IPS-18a (cell line): ENCODE measurements at regions not wholly inside any gene's neighbourhood (a gene's known extent, or its start where the extent isn't known, plus 50 kb on each side); places are given as distances from the start of the nearest gene placed in this dataset.

ENCODE experiments used
- H3K27ac ChIP-seq: one replicate; pipeline ENCODE4 v1.5.1; 2013; ENCODE audit warnings: low read length
- H3K27me3 ChIP-seq: one replicate; pipeline ENCODE4 v1.6.1; 2013; ENCODE audit warnings: mild to moderate bottlenecking, low read length; ENCODE audit not compliant: control insufficient read depth, insufficient read depth
- H3K36me3 ChIP-seq: one replicate; pipeline ENCODE4 v1.6.1; 2013; ENCODE audit warnings: low read depth, low read length; ENCODE audit not compliant: control insufficient read depth
- H3K4me1 ChIP-seq: one replicate; pipeline ENCODE4 v1.6.1; 2013; ENCODE audit warnings: low read depth, low read length; ENCODE audit not compliant: control insufficient read depth
- H3K4me3 ChIP-seq: one replicate; pipeline ENCODE4 v1.5.1; 2013; ENCODE audit warnings: low read length
- H3K9ac ChIP-seq: one replicate; pipeline ENCODE4 v1.6.1; 2013; ENCODE audit warnings: mild to moderate bottlenecking, low read length, moderate library complexity
- H3K9me3 ChIP-seq: one replicate; pipeline ENCODE4 v1.6.1; 2013; ENCODE audit warnings: low read depth, low read length; ENCODE audit not compliant: control insufficient read depth

- no peak overlapping the region for H3K9ac ChIP-seq
- no peak overlapping the region for H3K27ac ChIP-seq
- H3K9me3 ChIP-seq, result no peaks in the 10 kb centered on the region
- no peaks in the 10 kb centered on the region for H3K36me3 ChIP-seq
- H3K4me1 ChIP-seq, result peaks cover 9% of the 10 kb centered on the region
- no peaks in the 10 kb centered on the region for H3K27me3 ChIP-seq
- H3K4me3 ChIP-seq, result no peak overlapping the region
Measured at GRCh38 chr5:89735082-89735481, 674.5 kb downstream of the CETN3 start.

- Histone ChIP-seq H3K27me3 (no peaks in the 10 kb centered on the region), H3K9me3 (no peaks in the 10 kb centered on the region), H3K36me3 (no peaks in the 10 kb centered on the region), H3K4me3 (no peak overlapping the region), H3K27ac (peak overlapping the region; percentile 78), H3K4me1 (peaks cover 9% of the 10 kb centered on the region), H3K9ac (peak overlapping the region; percentile 27)
Measured at GRCh38 chr5:89733772-89734171, 675.8 kb downstream of the CETN3 start.

GRCh38 chr5:89729623-89730301 lies 679.8 kb downstream of the CETN3 start:
- H3K27me3 ChIP-seq, result no peaks in the 10 kb centered on the region
- no peaks in the 10 kb centered on the region for H3K36me3 ChIP-seq
- no peaks in the 10 kb centered on the region for H3K9me3 ChIP-seq
- no peak overlapping the region for H3K9ac ChIP-seq
- no peak overlapping the region for H3K27ac ChIP-seq
- peaks cover 9% of the 10 kb centered on the region for H3K4me1 ChIP-seq
- H3K4me3 ChIP-seq, result no peak overlapping the region

- peaks cover 9% of the 10 kb centered on the region for H3K4me1 ChIP-seq
- no peak overlapping the region for H3K4me3 ChIP-seq
- no peaks in the 10 kb centered on the region for H3K27me3 ChIP-seq
- no peak overlapping the region for H3K9ac ChIP-seq
- H3K9me3 ChIP-seq, result no peaks in the 10 kb centered on the region
- H3K27ac ChIP-seq, result no peak overlapping the region
- H3K36me3 ChIP-seq, result no peaks in the 10 kb centered on the region
Measured at GRCh38 chr5:89728750-89729149, 680.8 kb downstream of the CETN3 start.

GRCh38 chr5:89728134-89728533 lies 681.4 kb downstream of the CETN3 start:
- peaks cover 6% of the 10 kb centered on the region for H3K4me1 ChIP-seq
- H3K4me3 ChIP-seq, result no peak overlapping the region

GRCh38 chr5:89724379-89725095 lies 685.0 kb downstream of the CETN3 start:
- H3K4me1 ChIP-seq, result no peaks in the 10 kb centered on the region
- H3K9ac ChIP-seq, result no peak overlapping the region
- no peaks in the 10 kb centered on the region for H3K36me3 ChIP-seq
- H3K27ac ChIP-seq, result no peak overlapping the region
- H3K4me3 ChIP-seq, result no peak overlapping the region
- H3K27me3 ChIP-seq, result no peaks in the 10 kb centered on the region
- H3K9me3 ChIP-seq, result no peaks in the 10 kb centered on the region

More at GRCh38 chr5:89728134-89728533, 681.4 kb downstream of the CETN3 start:
- no peaks in the 10 kb centered on the region for H3K27me3 ChIP-seq
- no peak overlapping the region for H3K27ac ChIP-seq
- H3K9ac ChIP-seq, result no peak overlapping the region
- no peaks in the 10 kb centered on the region for H3K9me3 ChIP-seq
- no peaks in the 10 kb centered on the region for H3K36me3 ChIP-seq

GRCh38 chr5:89723907-89724306 lies 685.6 kb downstream of the CETN3 start:
- H3K27ac ChIP-seq, result no peak overlapping the region
- no peaks in the 10 kb centered on the region for H3K4me1 ChIP-seq
- H3K9ac ChIP-seq, result no peak overlapping the region
- no peak overlapping the region for H3K4me3 ChIP-seq
- no peaks in the 10 kb centered on the region for H3K9me3 ChIP-seq
- H3K27me3 ChIP-seq, result no peaks in the 10 kb centered on the region
- H3K36me3 ChIP-seq, result no peaks in the 10 kb centered on the region

- no peaks in the 10 kb centered on the region for H3K36me3 ChIP-seq
- H3K4me3 ChIP-seq, result no peak overlapping the region
- H3K27ac ChIP-seq, result no peak overlapping the region
- H3K9me3 ChIP-seq, result no peaks in the 10 kb centered on the region
- H3K27me3 ChIP-seq, result no peaks in the 10 kb centered on the region
- H3K9ac ChIP-seq, result no peak overlapping the region
- no peaks in the 10 kb centered on the region for H3K4me1 ChIP-seq
Measured at GRCh38 chr5:89722538-89722937, 687.0 kb downstream of the CETN3 start.

GRCh38 chr5:89721931-89722330 lies 687.6 kb downstream of the CETN3 start:
- no peak overlapping the region for H3K27ac ChIP-seq
- H3K27me3 ChIP-seq, result no peaks in the 10 kb centered on the region
- H3K9ac ChIP-seq, result no peak overlapping the region
- H3K36me3 ChIP-seq, result no peaks in the 10 kb centered on the region
- no peaks in the 10 kb centered on the region for H3K9me3 ChIP-seq
- no peaks in the 10 kb centered on the region for H3K4me1 ChIP-seq
- H3K4me3 ChIP-seq, result no peak overlapping the region

- Histone ChIP-seq H3K4me1 (no peaks in the 10 kb centered on the region), H3K27ac (no peak overlapping the region), H3K4me3 (no peak overlapping the region), H3K27me3 (no peaks in the 10 kb centered on the region), H3K9me3 (no peaks in the 10 kb centered on the region), H3K36me3 (no peaks in the 10 kb centered on the region), H3K9ac (no peak overlapping the region)
Measured at GRCh38 chr5:89721353-89721752, 688.2 kb downstream of the CETN3 start.

- Histone ChIP-seq H3K9me3 (peaks cover 4% of the 10 kb centered on the region), H3K27ac (no peak overlapping the region)
Measured at GRCh38 chr5:89712134-89712700, 697.3 kb downstream of the CETN3 start.

More at GRCh38 chr5:89712134-89712700, 697.3 kb downstream of the CETN3 start:
- Histone ChIP-seq H3K9ac (no peak overlapping the region), H3K36me3 (no peaks in the 10 kb centered on the region), H3K27me3 (no peaks in the 10 kb centered on the region), H3K4me1 (no peaks in the 10 kb centered on the region), H3K4me3 (no peak overlapping the region)
